ENCODE measurements at regions not wholly inside any gene's neighbourhood (a gene's known extent, or its start where the extent isn't known, plus 50 kb on each side); places are given as distances from the start of the nearest gene placed in this dataset.

GRCh38 chr7:136714062-136714461, 154.4 kb upstream of the CHRM2 start:
- no peak for DNase-seq (ENCODE audit: low read depth)
- no peak overlapping the region for H3K4me3 ChIP-seq (ENCODE audit: low read depth, low read length)
- TF ChIP-seq, protein P1, sequence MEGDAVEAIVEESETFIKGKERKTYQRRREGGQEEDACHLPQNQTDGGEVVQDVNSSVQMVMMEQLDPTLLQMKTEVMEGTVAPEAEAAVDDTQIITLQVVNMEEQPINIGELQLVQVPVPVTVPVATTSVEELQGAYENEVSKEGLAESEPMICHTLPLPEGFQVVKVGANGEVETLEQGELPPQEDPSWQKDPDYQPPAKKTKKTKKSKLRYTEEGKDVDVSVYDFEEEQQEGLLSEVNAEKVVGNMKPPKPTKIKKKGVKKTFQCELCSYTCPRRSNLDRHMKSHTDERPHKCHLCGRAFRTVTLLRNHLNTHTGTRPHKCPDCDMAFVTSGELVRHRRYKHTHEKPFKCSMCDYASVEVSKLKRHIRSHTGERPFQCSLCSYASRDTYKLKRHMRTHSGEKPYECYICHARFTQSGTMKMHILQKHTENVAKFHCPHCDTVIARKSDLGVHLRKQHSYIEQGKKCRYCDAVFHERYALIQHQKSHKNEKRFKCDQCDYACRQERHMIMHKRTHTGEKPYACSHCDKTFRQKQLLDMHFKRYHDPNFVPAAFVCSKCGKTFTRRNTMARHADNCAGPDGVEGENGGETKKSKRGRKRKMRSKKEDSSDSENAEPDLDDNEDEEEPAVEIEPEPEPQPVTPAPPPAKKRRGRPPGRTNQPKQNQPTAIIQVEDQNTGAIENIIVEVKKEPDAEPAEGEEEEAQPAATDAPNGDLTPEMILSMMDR (conservative IDR thresholded peaks at IDR 0.05; ENCODE audit: low read depth, low read length), result no peak

DNA sequence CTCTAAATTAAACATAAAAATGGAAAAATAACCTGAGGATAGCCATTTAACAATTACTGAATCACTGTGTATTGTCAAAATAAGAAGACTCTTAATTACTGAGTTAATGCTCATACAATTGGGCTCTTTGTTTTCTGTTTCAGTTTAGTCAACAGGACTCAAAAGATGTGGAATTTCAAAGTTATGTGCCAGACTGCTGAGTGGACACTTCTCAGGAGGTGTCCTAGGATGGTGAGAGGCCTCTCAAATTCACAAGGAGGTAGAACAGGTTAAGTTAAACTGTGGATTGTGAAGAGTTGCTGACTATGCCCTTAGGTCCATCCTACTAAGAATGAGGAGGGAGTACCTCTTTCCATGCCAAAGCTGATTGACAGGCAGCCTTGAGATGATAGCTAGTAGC, 157.7 kb upstream of the CHRM2 start:
- no peak for DNase-seq (ENCODE audit: low read depth)
- TF ChIP-seq, protein P1 (conservative IDR thresholded peaks at IDR 0.05; ENCODE audit: low read depth, low read length), result no peak

DNA sequence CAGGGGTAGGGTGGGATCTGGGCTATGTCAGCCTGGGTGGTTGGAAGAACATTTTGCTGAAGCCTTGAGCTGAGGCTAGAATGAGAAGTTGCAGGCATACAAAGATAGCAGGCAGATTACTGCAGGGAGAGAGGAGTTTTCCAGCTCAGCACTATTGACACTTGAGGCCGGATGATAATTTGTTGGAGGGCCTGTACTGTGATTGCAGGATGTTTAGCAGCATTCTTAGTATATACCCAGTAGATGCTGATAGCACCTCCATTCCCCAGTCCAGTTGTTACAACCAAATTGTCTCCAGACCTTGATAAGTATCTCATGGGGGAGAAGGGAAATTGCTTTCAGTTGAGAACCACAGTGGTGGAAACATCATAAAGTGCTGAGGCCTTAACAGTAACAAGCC, 158.6 kb upstream of the CHRM2 start:
- no peak for DNase-seq (ENCODE audit: low read depth)
- H3K4me3 ChIP-seq (ENCODE audit: low read depth, low read length), result no peak overlapping the region
- TF ChIP-seq, protein P1 (conservative IDR thresholded peaks at IDR 0.05; ENCODE audit: low read depth, low read length), result no peak

More for the DNA sequence above, 157.7 kb upstream of the CHRM2 start:
- H3K4me3 ChIP-seq (ENCODE audit: low read depth, low read length), result no peak overlapping the region

DNA sequence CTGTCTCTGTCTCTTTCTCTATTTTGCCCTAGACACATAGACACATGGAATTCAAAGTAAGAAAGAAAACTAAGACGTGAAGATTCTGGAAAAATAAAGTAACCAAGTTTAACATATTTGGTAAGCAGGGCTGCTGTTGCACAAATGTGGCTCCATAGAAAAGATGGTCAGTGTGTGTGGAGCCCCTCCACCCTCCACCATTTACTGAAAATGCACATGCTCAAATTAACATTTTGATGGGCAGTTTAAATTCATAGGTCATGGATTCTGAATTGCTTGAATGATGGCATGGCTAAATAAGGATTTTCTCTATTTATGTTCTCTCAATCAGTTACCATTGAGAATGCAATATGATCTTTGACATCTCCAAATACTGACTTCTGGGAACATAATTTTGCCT, 165.5 kb upstream of the CHRM2 start:
- TF ChIP-seq, protein P1 (conservative IDR thresholded peaks at IDR 0.05; ENCODE audit: low read depth, low read length), result no peak
- no peak overlapping the region for H3K4me3 ChIP-seq (ENCODE audit: low read depth, low read length)
- no peak for DNase-seq (ENCODE audit: low read depth)

DNA sequence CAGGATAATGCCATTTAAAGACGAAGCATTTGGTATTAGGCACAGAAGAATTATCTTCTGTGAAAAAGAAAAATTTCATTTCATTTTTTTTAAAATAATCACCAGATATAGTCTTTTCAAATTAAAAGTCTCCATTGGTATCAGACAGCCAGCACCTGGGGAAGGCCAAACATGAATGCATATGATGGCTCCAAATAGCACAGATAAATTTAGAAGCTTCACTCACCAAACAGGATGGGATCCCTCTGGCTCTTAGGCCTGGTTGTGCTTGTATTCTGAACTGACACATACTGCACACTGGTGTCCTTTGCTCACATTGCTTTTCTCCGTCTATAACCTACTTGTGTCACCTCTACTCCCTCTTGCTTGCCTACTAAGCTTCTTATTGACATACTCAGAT, 169.5 kb upstream of the CHRM2 start:
- H3K4me3 ChIP-seq (ENCODE audit: low read depth, low read length), result no peak overlapping the region
- no peak for DNase-seq (ENCODE audit: low read depth)
- TF ChIP-seq, protein P1 (conservative IDR thresholded peaks at IDR 0.05; ENCODE audit: low read depth, low read length), result no peak

DNA sequence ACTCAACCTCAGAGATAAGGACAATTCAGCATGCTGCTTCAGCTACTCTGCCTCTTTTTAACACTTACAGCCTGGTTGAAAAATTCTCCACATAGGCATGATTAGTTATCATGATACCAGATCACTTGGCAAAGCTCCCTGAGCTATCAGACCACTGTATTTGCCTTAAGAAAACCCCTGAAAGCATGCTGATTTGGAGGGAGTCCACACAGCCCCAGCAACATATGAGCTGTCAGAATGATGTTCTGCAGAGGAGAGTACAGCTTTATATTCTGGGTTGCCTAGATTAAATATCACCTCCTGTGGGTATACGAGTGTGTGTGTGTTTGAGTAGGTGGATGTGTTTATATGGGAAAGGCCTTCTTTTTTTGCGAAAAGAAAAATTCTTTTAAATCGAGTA, 170.2 kb upstream of the CHRM2 start:
- DNase-seq (ENCODE audit: low read depth), result no peak

GRCh38 chr7:136697271-136697670, 171.2 kb upstream of the CHRM2 start:
- TF ChIP-seq, protein P1 (conservative IDR thresholded peaks at IDR 0.05; ENCODE audit: low read depth, low read length), result no peak
- H3K4me3 ChIP-seq (ENCODE audit: low read depth, low read length), result no peak overlapping the region
- DNase-seq (ENCODE audit: low read depth), result no peak

More for the DNA sequence above, 170.2 kb upstream of the CHRM2 start:
- no peak overlapping the region for H3K4me3 ChIP-seq (ENCODE audit: low read depth, low read length)
- TF ChIP-seq, protein P1 (conservative IDR thresholded peaks at IDR 0.05; ENCODE audit: low read depth, low read length), result no peak
